GM06990 (cell line): ENCODE measurements at regions not wholly inside any gene's neighbourhood (a gene's known extent, or its start where the extent isn't known, plus 50 kb on each side); places are given as distances from the start of the nearest gene placed in this dataset.

Experiments used
- DNase-seq: peaks from one replicate; pipeline ENCODE4 v3.0.0-alpha.2; 2011; ENCODE audit not compliant: insufficient read length; ENCODE audit errors: extremely low read depth
- H3K27me3 ChIP-seq: replicated peaks from 2 replicates; pipeline ENCODE4 v1.6.0; 2011; ENCODE audit warnings: low read length; ENCODE audit not compliant: control insufficient read depth, insufficient read depth
- H3K36me3 ChIP-seq: 2 replicates; pipeline ENCODE4 v1.5.1; 2011; ENCODE audit warnings: low read length; ENCODE audit not compliant: control insufficient read depth, insufficient read depth
- H3K4me3 ChIP-seq: replicated peaks from 2 replicates; pipeline ENCODE4 v1.5.1; 2011; ENCODE audit warnings: low read depth, mild to moderate bottlenecking, control low read depth, low read length
- TF ChIP-seq, protein P1 (sequence below): IDR thresholded peaks from 2 replicates; pipeline ENCODE4 v1.5.1; 2011; ENCODE audit warnings: low read length, control low read depth, mild to moderate bottlenecking, inconsistent platforms; ENCODE audit not compliant: insufficient read depth, poor library complexity, severe bottlenecking

GRCh38 chr4:12260453-12260852, 831.8 kb upstream of the HS3ST1 start:
- H3K36me3 ChIP-seq, result no peaks in the 10 kb centered on the region
- TF ChIP-seq, protein P1, sequence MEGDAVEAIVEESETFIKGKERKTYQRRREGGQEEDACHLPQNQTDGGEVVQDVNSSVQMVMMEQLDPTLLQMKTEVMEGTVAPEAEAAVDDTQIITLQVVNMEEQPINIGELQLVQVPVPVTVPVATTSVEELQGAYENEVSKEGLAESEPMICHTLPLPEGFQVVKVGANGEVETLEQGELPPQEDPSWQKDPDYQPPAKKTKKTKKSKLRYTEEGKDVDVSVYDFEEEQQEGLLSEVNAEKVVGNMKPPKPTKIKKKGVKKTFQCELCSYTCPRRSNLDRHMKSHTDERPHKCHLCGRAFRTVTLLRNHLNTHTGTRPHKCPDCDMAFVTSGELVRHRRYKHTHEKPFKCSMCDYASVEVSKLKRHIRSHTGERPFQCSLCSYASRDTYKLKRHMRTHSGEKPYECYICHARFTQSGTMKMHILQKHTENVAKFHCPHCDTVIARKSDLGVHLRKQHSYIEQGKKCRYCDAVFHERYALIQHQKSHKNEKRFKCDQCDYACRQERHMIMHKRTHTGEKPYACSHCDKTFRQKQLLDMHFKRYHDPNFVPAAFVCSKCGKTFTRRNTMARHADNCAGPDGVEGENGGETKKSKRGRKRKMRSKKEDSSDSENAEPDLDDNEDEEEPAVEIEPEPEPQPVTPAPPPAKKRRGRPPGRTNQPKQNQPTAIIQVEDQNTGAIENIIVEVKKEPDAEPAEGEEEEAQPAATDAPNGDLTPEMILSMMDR, result no peak
- no peaks in the 10 kb centered on the region for H3K27me3 ChIP-seq

DNA sequence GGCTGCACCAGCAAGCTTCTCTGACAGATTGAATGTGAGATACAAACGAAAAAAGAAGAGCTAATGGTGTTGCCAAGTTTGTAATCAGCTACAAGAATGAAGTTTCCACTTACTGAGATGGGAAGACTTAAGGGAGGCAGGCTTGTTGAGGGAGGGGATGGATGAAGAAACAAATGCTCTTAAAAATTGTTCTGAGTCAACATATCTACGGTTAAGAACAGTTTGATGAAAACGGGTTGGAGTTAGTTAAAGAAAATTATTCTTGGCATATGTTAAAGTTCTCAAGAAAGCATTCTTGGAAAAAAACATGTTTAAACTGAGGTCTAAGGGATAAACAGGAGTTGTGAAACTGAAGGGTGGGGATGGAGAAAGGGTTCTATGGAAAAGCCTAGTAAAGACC, 816.3 kb upstream of the HS3ST1 start:
- DNase-seq, result no peak
- Histone ChIP-seq H3K4me3 (no peak overlapping the region), H3K27me3 (no peaks in the 10 kb centered on the region), H3K36me3 (no peaks in the 10 kb centered on the region)
- TF ChIP-seq, protein P1, result no peak

More at GRCh38 chr4:12260453-12260852, 831.8 kb upstream of the HS3ST1 start:
- H3K4me3 ChIP-seq, result no peak overlapping the region
- no peak for DNase-seq

- DNase-seq, result no peak
- Histone ChIP-seq H3K36me3 (no peaks in the 10 kb centered on the region), H3K4me3 (no peak overlapping the region), H3K27me3 (no peaks in the 10 kb centered on the region)
- TF ChIP-seq, protein P1, result no peak
Observed at GRCh38 chr4:12242354-12242753, 813.7 kb upstream of the HS3ST1 start.

DNA sequence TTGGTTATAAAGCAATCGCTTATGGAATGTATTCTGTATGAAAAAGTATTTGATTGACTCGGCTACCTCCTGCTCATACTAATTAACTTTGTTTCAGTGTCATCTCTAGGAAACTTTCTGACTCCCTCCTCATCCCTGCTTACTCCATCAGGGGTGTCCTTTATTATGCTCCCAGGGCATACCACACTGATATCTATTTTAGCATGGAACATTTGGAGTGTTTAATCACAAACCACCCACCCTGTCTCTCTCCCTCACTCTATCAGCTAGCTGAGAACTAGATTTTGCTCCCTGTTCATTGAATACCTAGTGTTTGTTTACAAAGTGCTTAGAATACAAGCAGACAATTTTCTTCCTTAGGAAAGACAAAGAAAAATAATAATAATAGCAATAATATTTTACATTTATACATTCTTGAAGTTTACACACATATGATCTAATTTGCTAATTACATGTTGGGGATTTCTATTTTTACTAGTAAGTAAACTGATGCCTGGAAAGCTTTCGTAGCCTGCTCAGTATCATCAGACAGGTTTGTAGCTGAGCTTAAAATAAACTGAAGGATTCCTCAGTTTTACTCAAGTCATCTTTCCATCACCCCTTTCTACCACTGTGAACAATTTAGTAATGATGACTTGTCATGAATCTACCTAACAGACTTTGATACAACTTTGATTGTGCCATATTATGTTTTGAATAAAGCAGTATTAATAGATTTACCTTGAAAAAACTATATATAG, 811.4 kb upstream of the HS3ST1 start:
- DNase-seq, result no peak
- H3K27me3 ChIP-seq, result no peaks in the 10 kb centered on the region
- no peaks in the 10 kb centered on the region for H3K36me3 ChIP-seq
- H3K4me3 ChIP-seq, result no peak overlapping the region
- TF ChIP-seq, protein P1, result no peak

DNA sequence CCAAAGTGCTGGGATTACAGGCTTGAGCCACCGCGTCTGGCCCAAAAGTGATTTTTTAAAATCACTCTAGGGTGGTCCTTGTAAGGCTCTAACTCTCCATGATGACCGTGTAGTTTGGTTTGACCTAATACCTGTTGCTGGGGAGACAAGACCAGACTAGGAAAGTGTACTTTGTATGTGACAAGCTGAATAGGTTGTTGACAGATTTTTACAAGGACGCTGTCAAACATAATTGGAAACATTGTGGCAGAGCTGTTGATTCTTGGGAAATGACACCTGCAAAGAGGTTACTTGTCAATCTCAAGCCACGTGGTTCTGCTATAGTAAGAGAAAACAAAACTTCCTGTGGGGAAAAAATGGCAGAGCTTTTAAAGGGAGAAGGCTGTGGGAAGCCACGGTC, 802.4 kb upstream of the HS3ST1 start:
- TF ChIP-seq, protein P1, result no peak
- H3K36me3 ChIP-seq, result no peaks in the 10 kb centered on the region
- DNase-seq, result no peak
- no peak overlapping the region for H3K4me3 ChIP-seq
- no peaks in the 10 kb centered on the region for H3K27me3 ChIP-seq

- no peak overlapping the region for H3K4me3 ChIP-seq
- no peaks in the 10 kb centered on the region for H3K27me3 ChIP-seq
- TF ChIP-seq, protein P1, result no peak
- no peaks in the 10 kb centered on the region for H3K36me3 ChIP-seq
- no peak for DNase-seq
Observed at GRCh38 chr4:12221031-12221430, 792.3 kb upstream of the HS3ST1 start.
